HG02798 (cell line): ENCODE measurements at regions not wholly inside any gene's neighbourhood (a gene's known extent, or its start where the extent isn't known, plus 50 kb on each side); places are given as distances from the start of the nearest gene placed in this dataset.

Experiments used
- ATAC-seq: cut with Tn5 transposase; IDR thresholded peaks from one replicate; pipeline ENCODE4 v1.9.1; 2021; ENCODE audit warnings: mild to moderate bottlenecking; ENCODE audit not compliant: unreplicated experiment, poor library complexity

- ATAC-seq: peak; percentile 55
Measured at GRCh38 chr1:168991667-168992475, 114.6 kb upstream of the ATP1B1 start.

GRCh38 chr1:169001353-169001752 is 105.1 kb upstream of the ATP1B1 start:
- no peak for ATAC-seq

- no peak for ATAC-seq
Measured at GRCh38 chr1:169003864-169004516, 102.5 kb upstream of the ATP1B1 start.

- ATAC-seq: no peak
Measured at GRCh38 chr1:169005776-169006175, 100.7 kb upstream of the ATP1B1 start.

GRCh38 chr1:169009666-169010065 is 96.8 kb upstream of the ATP1B1 start:
- ATAC-seq: no peak

- ATAC-seq: peak; percentile 76
Measured at GRCh38 chr1:169012416-169012815, 94.1 kb upstream of the ATP1B1 start.

GRCh38 chr1:169013821-169014220 is 92.7 kb upstream of the ATP1B1 start:
- ATAC-seq: no peak

GRCh38 chr1:169015464-169015863 is 91.0 kb upstream of the ATP1B1 start:
- ATAC-seq: no peak

GRCh38 chr1:169018751-169019150 is 87.7 kb upstream of the ATP1B1 start:
- no peak for ATAC-seq

- ATAC-seq: no peak
Measured at GRCh38 chr1:169019419-169020058, 87.0 kb upstream of the ATP1B1 start.

GRCh38 chr1:169020684-169021083 is 85.8 kb upstream of the ATP1B1 start:
- no peak for ATAC-seq

GRCh38 chr1:169022648-169023047 is 83.8 kb upstream of the ATP1B1 start:
- ATAC-seq: no peak

GRCh38 chr1:169024255-169024654 is 82.2 kb upstream of the ATP1B1 start:
- no peak for ATAC-seq

GRCh38 chr1:169024800-169025271 is 81.7 kb upstream of the ATP1B1 start:
- peak; percentile 90 for ATAC-seq

GRCh38 chr1:169025412-169025811 is 81.1 kb upstream of the ATP1B1 start:
- peak; percentile 20 for ATAC-seq

- peak; percentile 53 for ATAC-seq
Measured at GRCh38 chr1:169027607-169028320, 78.7 kb upstream of the ATP1B1 start.

- no peak for ATAC-seq
Measured at GRCh38 chr1:169031566-169032224, 74.8 kb upstream of the ATP1B1 start.

GRCh38 chr1:169041366-169041765 is 65.1 kb upstream of the ATP1B1 start:
- ATAC-seq: no peak

GRCh38 chr1:169042377-169042776 is 64.1 kb upstream of the ATP1B1 start:
- ATAC-seq: no peak

- ATAC-seq: peak; percentile 11
Measured at GRCh38 chr1:169043823-169044222, 62.7 kb upstream of the ATP1B1 start.
